ENCODE measurements at regions not wholly inside any gene's neighbourhood (a gene's known extent, or its start where the extent isn't known, plus 50 kb on each side); places are given as distances from the start of the nearest gene placed in this dataset.

DNA sequence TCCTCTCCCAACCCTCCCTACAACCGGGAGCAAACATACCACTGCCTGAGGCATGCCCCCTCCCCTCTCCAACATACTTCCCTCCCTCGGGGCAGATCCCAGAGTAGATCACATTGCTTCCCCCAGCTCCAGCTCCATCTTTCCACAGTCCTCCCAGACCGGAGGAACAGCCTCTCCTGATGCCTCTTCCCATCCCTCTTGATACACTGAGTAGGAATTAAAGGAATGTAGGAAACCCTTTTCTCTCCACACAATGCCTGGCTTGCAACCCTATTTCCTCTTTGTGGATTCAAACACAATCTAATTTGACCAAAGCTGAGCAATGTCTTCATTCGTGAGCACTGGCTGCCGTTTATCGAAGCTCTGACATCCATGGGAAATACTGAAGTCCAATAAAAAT, 339.8 kb downstream of the BCOR start:
- no peaks in the 10 kb centered on the region for H3K4me1 Mint-ChIP-seq
- no peak overlapping the region for H3K27ac ChIP-seq (ENCODE audit: low read length)
- TF ChIP-seq, protein P1, sequence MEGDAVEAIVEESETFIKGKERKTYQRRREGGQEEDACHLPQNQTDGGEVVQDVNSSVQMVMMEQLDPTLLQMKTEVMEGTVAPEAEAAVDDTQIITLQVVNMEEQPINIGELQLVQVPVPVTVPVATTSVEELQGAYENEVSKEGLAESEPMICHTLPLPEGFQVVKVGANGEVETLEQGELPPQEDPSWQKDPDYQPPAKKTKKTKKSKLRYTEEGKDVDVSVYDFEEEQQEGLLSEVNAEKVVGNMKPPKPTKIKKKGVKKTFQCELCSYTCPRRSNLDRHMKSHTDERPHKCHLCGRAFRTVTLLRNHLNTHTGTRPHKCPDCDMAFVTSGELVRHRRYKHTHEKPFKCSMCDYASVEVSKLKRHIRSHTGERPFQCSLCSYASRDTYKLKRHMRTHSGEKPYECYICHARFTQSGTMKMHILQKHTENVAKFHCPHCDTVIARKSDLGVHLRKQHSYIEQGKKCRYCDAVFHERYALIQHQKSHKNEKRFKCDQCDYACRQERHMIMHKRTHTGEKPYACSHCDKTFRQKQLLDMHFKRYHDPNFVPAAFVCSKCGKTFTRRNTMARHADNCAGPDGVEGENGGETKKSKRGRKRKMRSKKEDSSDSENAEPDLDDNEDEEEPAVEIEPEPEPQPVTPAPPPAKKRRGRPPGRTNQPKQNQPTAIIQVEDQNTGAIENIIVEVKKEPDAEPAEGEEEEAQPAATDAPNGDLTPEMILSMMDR (IDR thresholded peaks at IDR 0.05): no peak
- no peaks in the 10 kb centered on the region for H3K36me3 ChIP-seq (ENCODE audit: control insufficient read depth, insufficient read depth, low read length)
- H3K9me3 ChIP-seq (ENCODE audit: control insufficient read depth, insufficient read depth, low read length): no peaks in the 10 kb centered on the region
- DNase-seq (no peak), ATAC-seq (no peak)
- 81% methylated on average over 5 of the region's 6 CpGs for WGBS (ENCODE audit: insufficient coverage)
- H3K4me3 ChIP-seq (ENCODE audit: low read length): no peak overlapping the region
- H3K27me3 ChIP-seq (ENCODE audit: control insufficient read depth, insufficient read depth, low read length): no peaks in the 10 kb centered on the region
- no peak overlapping the region for H3K4me3 Mint-ChIP-seq
- H3K27me3 Mint-ChIP-seq (ENCODE audit: low read depth in 2 of 2): no peaks in the 10 kb centered on the region
- H3K36me3 Mint-ChIP-seq: no peaks in the 10 kb centered on the region
- no peak overlapping the region for H3K27ac Mint-ChIP-seq
- intact Hi-C loops (cut with micrococcal nuclease): no loop called here
- no peaks in the 10 kb centered on the region for H3K9me3 Mint-ChIP-seq
- no peaks in the 10 kb centered on the region for H3K4me1 ChIP-seq (ENCODE audit: control insufficient read depth, insufficient read depth, low read length)

DNA sequence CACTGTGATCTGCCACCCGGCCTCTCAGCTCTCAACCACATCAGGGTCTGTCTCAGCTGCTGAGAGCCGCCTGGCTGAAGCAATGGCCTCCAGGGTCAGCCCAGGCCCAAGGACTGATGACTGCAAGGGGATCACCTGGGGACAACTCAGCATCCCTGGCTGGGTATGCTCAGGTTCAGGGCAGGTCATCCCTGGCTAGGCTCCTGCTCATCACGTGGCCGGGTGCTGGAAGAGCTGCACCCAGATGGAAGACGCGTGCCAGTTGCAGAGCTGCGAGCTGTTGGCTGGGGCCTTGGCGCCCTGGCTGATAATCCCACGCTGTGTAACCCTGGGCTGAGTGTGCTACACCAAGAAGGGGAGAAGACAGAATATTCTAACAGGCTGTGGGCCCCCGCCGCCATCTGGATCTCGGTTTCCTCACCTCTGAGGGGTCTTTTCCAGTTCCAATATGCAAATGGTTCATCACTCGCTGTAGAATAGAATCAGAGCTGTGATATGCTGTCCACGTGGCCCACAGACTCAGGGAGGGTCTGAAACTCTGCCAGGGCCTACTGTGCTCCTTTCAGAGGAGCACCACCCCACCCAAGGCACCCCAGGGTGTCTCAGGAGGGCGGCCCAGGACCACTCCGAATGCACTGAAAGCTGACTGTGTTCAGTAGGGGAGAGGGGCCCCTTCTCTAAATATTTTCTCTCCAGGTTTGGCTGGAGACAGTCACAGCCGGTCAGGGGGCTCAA, 338.8 kb downstream of the BCOR start:
- no peaks in the 10 kb centered on the region for H3K36me3 ChIP-seq (ENCODE audit: control insufficient read depth, insufficient read depth, low read length)
- no peak for ATAC-seq
- no peaks in the 10 kb centered on the region for H3K36me3 Mint-ChIP-seq
- no peaks in the 10 kb centered on the region for H3K4me1 ChIP-seq (ENCODE audit: control insufficient read depth, insufficient read depth, low read length)
- H3K4me3 ChIP-seq (ENCODE audit: low read length): no peak overlapping the region
- TF ChIP-seq, protein P1 (IDR thresholded peaks at IDR 0.05): no peak
- no peaks in the 10 kb centered on the region for H3K4me1 Mint-ChIP-seq
- no peak overlapping the region for H3K27ac ChIP-seq (ENCODE audit: low read length)
- DNase-seq: no peak
- H3K27me3 ChIP-seq (ENCODE audit: control insufficient read depth, insufficient read depth, low read length): no peaks in the 10 kb centered on the region
- H3K4me3 Mint-ChIP-seq: no peak overlapping the region
- H3K27ac Mint-ChIP-seq: no peak overlapping the region
- intact Hi-C loops (cut with micrococcal nuclease): no loop called here
- no peaks in the 10 kb centered on the region for H3K9me3 Mint-ChIP-seq
- H3K27me3 Mint-ChIP-seq (ENCODE audit: low read depth in 2 of 2): no peaks in the 10 kb centered on the region
- WGBS (ENCODE audit: insufficient coverage): 94% methylated on average over 15 of the region's 17 CpGs
- H3K9me3 ChIP-seq (ENCODE audit: control insufficient read depth, insufficient read depth, low read length): no peaks in the 10 kb centered on the region

DNA sequence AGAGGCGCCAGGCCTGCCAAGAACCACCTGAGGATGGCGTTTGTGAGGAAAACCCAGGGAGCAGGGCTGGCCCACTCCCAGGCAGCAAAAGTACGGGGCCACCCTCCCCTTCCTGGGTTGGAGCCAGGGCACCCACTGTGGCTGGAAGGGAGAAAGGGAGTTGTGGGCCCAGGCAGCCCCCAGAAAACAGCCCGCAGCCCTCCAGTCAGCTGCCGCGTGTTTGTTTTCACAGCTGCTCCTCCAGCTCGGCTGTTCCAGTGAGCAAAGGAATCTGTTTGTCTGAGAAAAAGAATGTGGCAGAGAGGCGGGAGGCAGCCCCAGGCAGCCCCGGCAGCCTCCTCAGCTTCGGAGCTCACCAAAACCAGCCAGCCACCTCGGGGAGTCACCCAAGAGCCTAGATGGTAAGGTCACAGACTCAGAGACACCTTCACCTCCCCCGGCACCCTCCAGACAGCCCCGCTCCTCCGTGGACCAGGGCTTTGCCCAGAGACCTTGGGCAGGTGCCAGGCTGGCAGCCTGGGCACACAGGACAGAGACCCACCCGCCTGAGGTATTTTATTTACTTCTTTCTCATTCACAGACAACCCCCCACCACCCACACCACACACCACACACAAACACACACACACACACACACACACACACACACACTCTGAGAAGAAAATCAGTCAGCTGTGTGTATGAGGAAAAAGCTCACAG, 338.1 kb downstream of the BCOR start:
- no peaks in the 10 kb centered on the region for H3K36me3 Mint-ChIP-seq
- no peak for ATAC-seq
- Histone ChIP-seq H3K4me1 (ENCODE audit: control insufficient read depth, insufficient read depth, low read length) (no peaks in the 10 kb centered on the region), H3K4me3 (ENCODE audit: low read length) (no peak overlapping the region), H3K36me3 (ENCODE audit: control insufficient read depth, insufficient read depth, low read length) (no peaks in the 10 kb centered on the region), H3K27me3 (ENCODE audit: control insufficient read depth, insufficient read depth, low read length) (no peaks in the 10 kb centered on the region), H3K9me3 (ENCODE audit: control insufficient read depth, insufficient read depth, low read length) (no peaks in the 10 kb centered on the region), H3K27ac (ENCODE audit: low read length) (no peak overlapping the region)
- no peaks in the 10 kb centered on the region for H3K9me3 Mint-ChIP-seq
- no peaks in the 10 kb centered on the region for H3K4me1 Mint-ChIP-seq
- no peak for DNase-seq
- TF ChIP-seq, protein P1 (IDR thresholded peaks at IDR 0.05): no peak
- H3K27ac Mint-ChIP-seq: no peak overlapping the region
- intact Hi-C loops (cut with micrococcal nuclease): no loop called here
- H3K27me3 Mint-ChIP-seq (ENCODE audit: low read depth in 2 of 2): no peaks in the 10 kb centered on the region
- 79% methylated on average over 13 of the region's 15 CpGs for WGBS (ENCODE audit: insufficient coverage)
- no peak overlapping the region for H3K4me3 Mint-ChIP-seq

Data from natural killer cell (primary cell).